OCI-LY1 (cell line): ENCODE measurements at regions not wholly inside any gene's neighbourhood (a gene's known extent, or its start where the extent isn't known, plus 50 kb on each side); places are given as distances from the start of the nearest gene placed in this dataset.

Experiments used
- EZH2 ChIP-seq: fragments of 200-600 bp; sonication (generic), shearing (Covaris generic); IDR thresholded peaks from 2 replicates; pipeline ENCODE4 v1.8.0; 2017; ENCODE audit warnings: borderline replicate concordance, mixed run types, mild to moderate bottlenecking, antibody characterized with exemption, low read length, moderate library complexity, mixed read lengths
- TF ChIP-seq, protein P1 (sequence below): fragments of 200-600 bp; sonication (generic), shearing (Covaris generic); IDR thresholded peaks from 2 replicates; pipeline ENCODE4 v1.5.1; 2017; ENCODE audit warnings: mild to moderate bottlenecking, antibody characterized with exemption, low read length, moderate library complexity, mixed read lengths

DNA sequence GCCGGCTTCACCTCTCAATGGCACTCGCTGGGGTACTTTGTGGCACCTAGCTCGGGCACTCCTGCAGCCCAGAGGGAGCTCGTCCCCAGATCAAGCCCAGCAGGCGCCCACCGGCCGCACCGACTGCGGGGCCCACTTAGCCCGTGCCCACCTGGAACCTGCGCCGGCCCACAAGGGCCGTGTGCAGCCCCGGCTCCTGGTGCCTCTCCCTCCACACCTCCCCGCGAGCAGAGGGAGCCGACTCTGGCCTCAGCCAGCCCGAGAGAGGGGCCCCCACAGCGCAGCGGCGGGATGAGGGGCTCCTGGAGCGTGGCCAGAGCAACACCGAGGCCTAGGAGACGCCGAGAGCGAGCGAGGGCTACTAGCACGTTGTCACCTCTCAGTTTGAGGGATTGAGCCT lies 82.1 kb upstream of the SHISA3 start:
- TF ChIP-seq, protein P1, sequence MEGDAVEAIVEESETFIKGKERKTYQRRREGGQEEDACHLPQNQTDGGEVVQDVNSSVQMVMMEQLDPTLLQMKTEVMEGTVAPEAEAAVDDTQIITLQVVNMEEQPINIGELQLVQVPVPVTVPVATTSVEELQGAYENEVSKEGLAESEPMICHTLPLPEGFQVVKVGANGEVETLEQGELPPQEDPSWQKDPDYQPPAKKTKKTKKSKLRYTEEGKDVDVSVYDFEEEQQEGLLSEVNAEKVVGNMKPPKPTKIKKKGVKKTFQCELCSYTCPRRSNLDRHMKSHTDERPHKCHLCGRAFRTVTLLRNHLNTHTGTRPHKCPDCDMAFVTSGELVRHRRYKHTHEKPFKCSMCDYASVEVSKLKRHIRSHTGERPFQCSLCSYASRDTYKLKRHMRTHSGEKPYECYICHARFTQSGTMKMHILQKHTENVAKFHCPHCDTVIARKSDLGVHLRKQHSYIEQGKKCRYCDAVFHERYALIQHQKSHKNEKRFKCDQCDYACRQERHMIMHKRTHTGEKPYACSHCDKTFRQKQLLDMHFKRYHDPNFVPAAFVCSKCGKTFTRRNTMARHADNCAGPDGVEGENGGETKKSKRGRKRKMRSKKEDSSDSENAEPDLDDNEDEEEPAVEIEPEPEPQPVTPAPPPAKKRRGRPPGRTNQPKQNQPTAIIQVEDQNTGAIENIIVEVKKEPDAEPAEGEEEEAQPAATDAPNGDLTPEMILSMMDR, result no peak
- no peak for TF ChIP-seq EZH2
